ENCODE measurements at regions not wholly inside any gene's neighbourhood (a gene's known extent, or its start where the extent isn't known, plus 50 kb on each side); places are given as distances from the start of the nearest gene placed in this dataset.

GRCh38 chr16:19936441-19936840 lies 51.8 kb upstream of the GPRC5B start:
- Histone ChIP-seq H3K36me3 (ENCODE audit: control insufficient read depth in 1 of 2, insufficient read depth in 2 of 2, low read length in 2 of 2) (no peaks in the 10 kb centered on the region), H3K9me3 (ENCODE audit: control insufficient read depth in 1 of 2, insufficient read depth in 1 of 2, low read depth in 1 of 2, low read length in 2 of 2) (no peaks in the 10 kb centered on the region), H3K4me2 (ENCODE audit: low read length) (no peak overlapping the region), H2AFZ (ENCODE audit: low read depth, low read length, poor library complexity, severe bottlenecking) (no peak overlapping the region), H3K4me1 (ENCODE audit: control insufficient read depth in 1 of 2, insufficient read depth in 2 of 2, low read length in 2 of 2) (no peaks in the 10 kb centered on the region), H3K79me2 (ENCODE audit: insufficient read depth, low read length) (no peaks in the 10 kb centered on the region), H4K20me1 (ENCODE audit: insufficient read depth) (no peaks in the 10 kb centered on the region), H3K9me2 (ENCODE audit: insufficient read depth) (no peaks in the 10 kb centered on the region), H3K27me3 (ENCODE audit: insufficient read depth, low read length) (0 out of 2 replicates have a peak, but pooled peaks cover 4% of the 10 kb centered on the region), H3K9ac (ENCODE audit: low read length) (no peak overlapping the region), H3K27ac (ENCODE audit: low read depth, low read length) (no peak overlapping the region), H3K4me3 (replicated peaks in 1 of 2; ENCODE audit: low read depth in 1 of 2, low read length in 2 of 2) (no peak overlapping the region)
- POLR2A ChIA-PET, result no interaction called here
- BruUV-seq (replicated peaks), result no TSS peak
- RAD21 ChIA-PET (ENCODE audit: low non-redundant PET in 1 of 2, low total read pairs in 2 of 2, uncharacterized antibody in 2 of 2, unreplicated experiment in 2 of 2), result no interaction called here
- no peak for DNase-seq (ENCODE audit: low read depth, low spot score)
- CTCF ChIA-PET, result no interaction called here
- TF ChIP-seq CBX3 (IDR thresholded peaks at IDR 0.05; ENCODE audit: low read depth) (no peak), EZH2phosphoT487 (IDR thresholded peaks at IDR 0.05; ENCODE audit: borderline replicate concordance) (no peak), JUND (IDR thresholded peaks at IDR 0.05) (no peak), CEBPB (IDR thresholded peaks at IDR 0.05; ENCODE audit: low read depth) (no peak), SP1 (IDR thresholded peaks at IDR 0.05; ENCODE audit: low read depth) (no peak), ZNF274 (IDR thresholded peaks at IDR 0.05; ENCODE audit: low read depth, low read length) (no peak), POLR2A (IDR thresholded peaks at IDR 0.05; ENCODE audit: borderline replicate concordance, extremely low read depth, insufficient read depth, insufficient read length) (no peak)
- intact Hi-C loops (cut with micrococcal nuclease), result no loop called here
- ATAC-seq, result no peak

DNA sequence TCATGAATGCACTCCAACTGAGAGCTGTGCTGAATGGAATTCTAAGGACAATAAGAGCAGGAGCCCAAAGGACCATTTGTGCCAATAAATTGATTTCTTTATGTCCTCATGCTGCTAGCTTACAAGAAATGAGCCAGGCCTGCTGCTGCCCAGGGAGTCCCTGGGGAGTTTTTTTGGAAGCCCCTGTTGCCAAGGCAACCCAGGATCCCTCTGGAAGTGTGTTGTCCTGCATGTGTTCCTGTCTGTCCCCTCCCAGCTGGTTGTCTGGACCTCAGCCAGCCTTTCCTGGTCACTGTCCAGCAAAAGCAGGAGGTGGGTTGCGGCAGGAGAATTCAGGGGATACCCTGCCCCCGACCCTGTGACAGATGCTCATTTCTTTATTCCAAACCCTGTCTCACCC lies 51.0 kb upstream of the GPRC5B start:
- RAD21 ChIA-PET (ENCODE audit: low non-redundant PET in 1 of 2, low total read pairs in 2 of 2, uncharacterized antibody in 2 of 2, unreplicated experiment in 2 of 2), result no interaction called here
- no peaks in the 10 kb centered on the region for H3K9me3 ChIP-seq (ENCODE audit: control insufficient read depth in 1 of 2, insufficient read depth in 1 of 2, low read depth in 1 of 2, low read length in 2 of 2)
- H3K9me2 ChIP-seq (ENCODE audit: insufficient read depth), result no peaks in the 10 kb centered on the region
- no peaks in the 10 kb centered on the region for H3K79me2 ChIP-seq (ENCODE audit: insufficient read depth, low read length)
- H4K20me1 ChIP-seq (ENCODE audit: insufficient read depth), result no peaks in the 10 kb centered on the region
- H3K27me3 ChIP-seq (ENCODE audit: insufficient read depth, low read length), result 0 out of 2 replicates have a peak, but pooled peaks cover 4% of the 10 kb centered on the region
- no peak for TF ChIP-seq ZBTB33 (IDR thresholded peaks at IDR 0.05; ENCODE audit: extremely low read depth, insufficient replicate concordance, low read length)
- no peak for TF ChIP-seq ZNF274 (IDR thresholded peaks at IDR 0.05; ENCODE audit: low read depth, low read length)
- TF ChIP-seq, protein P1, sequence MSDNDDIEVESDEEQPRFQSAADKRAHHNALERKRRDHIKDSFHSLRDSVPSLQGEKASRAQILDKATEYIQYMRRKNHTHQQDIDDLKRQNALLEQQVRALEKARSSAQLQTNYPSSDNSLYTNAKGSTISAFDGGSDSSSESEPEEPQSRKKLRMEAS (IDR thresholded peaks at IDR 0.05), result no peak
- TF ChIP-seq SP1 (IDR thresholded peaks at IDR 0.05; ENCODE audit: low read depth), result no peak
- no peak for TF ChIP-seq YY1 (IDR thresholded peaks at IDR 0.05; ENCODE audit: extremely low read depth, insufficient replicate concordance, low read depth, low read length)
- BruUV-seq (replicated peaks), result no TSS peak
- POLR2A ChIA-PET, result no interaction called here
- H3K27ac ChIP-seq (ENCODE audit: low read depth, low read length), result no peak overlapping the region
- ATAC-seq (no peak), DNase-seq (ENCODE audit: low read depth, low spot score) (no peak)
- CTCF ChIA-PET, result no interaction called here
- no peaks in the 10 kb centered on the region for H3K4me1 ChIP-seq (ENCODE audit: control insufficient read depth in 1 of 2, insufficient read depth in 2 of 2, low read length in 2 of 2)
- no peak overlapping the region for H3K9ac ChIP-seq (ENCODE audit: low read length)
- intact Hi-C loops (cut with micrococcal nuclease), result no loop called here
- no peak overlapping the region for H3K4me2 ChIP-seq (ENCODE audit: low read length)
- H3K4me3 ChIP-seq (replicated peaks in 1 of 2; ENCODE audit: low read depth in 1 of 2, low read length in 2 of 2), result no peak overlapping the region
- H3K36me3 ChIP-seq (ENCODE audit: control insufficient read depth in 1 of 2, insufficient read depth in 2 of 2, low read length in 2 of 2), result no peaks in the 10 kb centered on the region
- no peak overlapping the region for H2AFZ ChIP-seq (ENCODE audit: low read depth, low read length, poor library complexity, severe bottlenecking)

Measured in HCT116 (cell line).